H1 (cell line): ENCODE measurements at regions not wholly inside any gene's neighbourhood (a gene's known extent, or its start where the extent isn't known, plus 50 kb on each side); places are given as distances from the start of the nearest gene placed in this dataset.

Source experiments
- CTCF ChIA-PET: fragments of 300-600 bp; sonication (Branson Sonifier 250); formaldehyde crosslinking; loops from one replicate; lab custom pipeline; 2021; ENCODE audit not compliant: partially characterized antibody; lab: Charles Lee
- POLR2A ChIA-PET: fragments of 300-600 bp; sonication (Branson Sonifier 250); formaldehyde crosslinking; loops from one replicate; lab custom pipeline; 2021; ENCODE audit warnings: inconsistent platforms; ENCODE audit not compliant: partially characterized antibody; lab: Charles Lee
- DNase-seq, 2 experiments: peaks; one replicate each; pipeline versions ENCODE4 v3.0.0 to v3.0.0-alpha.2; 2010 to 2022; ENCODE audit warnings: low spot score in 2 of 2, low read depth in 1 of 2, mixed read lengths in 1 of 2
- FAIRE-seq: peaks from 2 replicates; lab custom pipeline; 2011; peaks lifted over from hg19 to GRCh38; lab: Jason Lieb, UNC
- H2AFZ ChIP-seq: 2 replicates; pipeline ENCODE4 v1.8.1; 2012; ENCODE audit warnings: low read length, inconsistent platforms
- H2AK5ac ChIP-seq: 2 replicates; pipeline ENCODE4 v1.6.1; 2013; ENCODE audit warnings: low read depth, low read length
- H2BK120ac ChIP-seq: replicated peaks from 2 replicates; pipeline ENCODE3; 2013; ENCODE audit warnings: low read depth, low read length, inconsistent platforms
- H2BK12ac ChIP-seq: 2 replicates; pipeline ENCODE4 v1.6.1; 2013; ENCODE audit warnings: low read depth, low read length
- H2BK15ac ChIP-seq: 2 replicates; pipeline ENCODE4 v1.6.1; 2013; ENCODE audit warnings: low read length
- H2BK20ac ChIP-seq: 2 replicates; pipeline ENCODE4 v1.6.1; 2013; ENCODE audit warnings: low read length
- H2BK5ac ChIP-seq: 2 replicates; pipeline ENCODE4 v1.6.1; 2013; ENCODE audit warnings: low read depth, low read length
- H3K14ac ChIP-seq: 2 replicates; pipeline ENCODE4 v1.6.1; 2013; ENCODE audit warnings: inconsistent platforms; ENCODE audit not compliant: insufficient read length
- H3K18ac ChIP-seq: 2 replicates; pipeline ENCODE4 v1.6.1; 2013; ENCODE audit warnings: low read length; ENCODE audit errors: extremely low read depth
- H3K23ac ChIP-seq: 2 replicates; pipeline ENCODE4 v1.6.1; 2013; ENCODE audit warnings: inconsistent platforms; ENCODE audit not compliant: insufficient read length
- H3K23me2 ChIP-seq: 2 replicates; pipeline ENCODE4 v1.6.1; 2013; ENCODE audit warnings: low read depth, low read length
- H3K27ac ChIP-seq: 2 replicates; pipeline ENCODE4 v1.6.1; 2011; ENCODE audit warnings: low read depth, low read length, inconsistent platforms
- H3K27me3 ChIP-seq, 4 experiments: replicated peaks in 1 of 4; 1 replicate in 1 of 4; 2 replicates in 3 of 4; pipeline versions ENCODE4 v1.6.1 to v1.8.1; 2011 to 2013; ENCODE audit warnings: low read length in 3 of 4, mild to moderate bottlenecking in 3 of 4, inconsistent platforms in 2 of 4, mixed read lengths in 2 of 4, moderate library complexity in 1 of 4; ENCODE audit not compliant: control insufficient read depth in 3 of 4, insufficient read depth in 3 of 4; ENCODE audit errors: extremely low read depth in 1 of 4
- H3K36me3 ChIP-seq, 4 experiments: 2 replicates each; pipeline versions ENCODE4 v1.6.1 to v1.8.1; 2011 to 2013; ENCODE audit warnings: mild to moderate bottlenecking in 4 of 4, low read length in 3 of 4, moderate library complexity in 2 of 4, control low read depth in 1 of 4, inconsistent platforms in 1 of 4; ENCODE audit not compliant: insufficient read depth in 4 of 4, control insufficient read depth in 2 of 4
- H3K4ac ChIP-seq: replicated peaks from 2 replicates; pipeline ENCODE3; 2013; ENCODE audit warnings: low read length, low read depth, mixed read lengths, inconsistent platforms; ENCODE audit not compliant: insufficient read length
- H3K4me1 ChIP-seq, 4 experiments: replicated peaks in 1 of 4; 1 replicate in 1 of 4; 2 replicates in 3 of 4; pipeline versions ENCODE4 v1.6.1 to v1.8.1; 2011 to 2013; ENCODE audit warnings: low read length in 3 of 4, inconsistent platforms in 2 of 4, mixed read lengths in 1 of 4; ENCODE audit not compliant: insufficient read depth in 4 of 4, control insufficient read depth in 3 of 4
- H3K4me2 ChIP-seq, 2 experiments: 2 replicates each; pipeline versions ENCODE4 v1.6.1 to v1.8.1; 2011 to 2013; ENCODE audit warnings: low read depth in 2 of 2, low read length in 2 of 2, control low read depth in 1 of 2, inconsistent platforms in 1 of 2, mild to moderate bottlenecking in 1 of 2; ENCODE audit not compliant: insufficient read depth in 1 of 2
- H3K4me3 ChIP-seq, 4 experiments: fragments of 200-600, 300-600 bp in 1 of 4; sonication (generic), shearing (Covaris generic), sonication (Bioruptor Twin) in 1 of 4; 2 replicates each; pipeline versions ENCODE4 v1.5.1 to v1.8.1; 2011 to 2016; ENCODE audit warnings: low read length in 4 of 4, low read depth in 3 of 4, control low read depth in 2 of 4, inconsistent platforms in 2 of 4, mild to moderate bottlenecking in 2 of 4, mixed read lengths in 1 of 4, moderate library complexity in 1 of 4; ENCODE audit not compliant: insufficient read depth in 2 of 4; ENCODE audit errors: extremely low read depth in 1 of 4
- H3K56ac ChIP-seq: replicated peaks from 2 replicates; pipeline ENCODE3; 2013; ENCODE audit warnings: low read depth, mild to moderate bottlenecking, mixed read lengths, low read length, inconsistent platforms; ENCODE audit not compliant: insufficient read length
- H3K79me1 ChIP-seq: 2 replicates; pipeline ENCODE4 v1.6.1; 2013; ENCODE audit warnings: low read depth, low read length, control low read depth
- H3K79me2 ChIP-seq, 2 experiments: 2 replicates each; pipeline versions ENCODE4 v1.6.1 to v1.8.1; 2012 to 2013; ENCODE audit warnings: low read length in 2 of 2, mild to moderate bottlenecking in 2 of 2, inconsistent platforms in 1 of 2; ENCODE audit not compliant: insufficient read depth in 2 of 2, control insufficient read depth in 1 of 2
- H3K9ac ChIP-seq, 4 experiments: replicated peaks in 1 of 4; 1 replicate in 1 of 4; 2 replicates in 3 of 4; pipeline versions ENCODE4 v1.6.1 to v1.8.1; 2011 to 2013; ENCODE audit warnings: low read depth in 3 of 4, low read length in 3 of 4, control low read depth in 2 of 4, mild to moderate bottlenecking in 2 of 4, moderate library complexity in 2 of 4, inconsistent platforms in 1 of 4; ENCODE audit errors: extremely low read depth in 1 of 4
- H3K9me3 ChIP-seq, 2 experiments: 2 replicates each; pipeline versions ENCODE4 v1.6.1 to v1.8.1; 2012 to 2013; ENCODE audit warnings: mild to moderate bottlenecking in 2 of 2, moderate library complexity in 2 of 2, control low read depth in 1 of 2, inconsistent platforms in 1 of 2, low read depth in 1 of 2, low read length in 1 of 2, mixed read lengths in 1 of 2; ENCODE audit not compliant: insufficient read depth in 2 of 2
- H4K20me1 ChIP-seq, 2 experiments: replicated peaks in 1 of 2; 2 replicates each; pipeline versions ENCODE3 to v1.8.1; 2011 to 2013; ENCODE audit warnings: inconsistent platforms in 2 of 2, low read length in 2 of 2, mild to moderate bottlenecking in 1 of 2; ENCODE audit not compliant: insufficient read depth in 2 of 2, control insufficient read depth in 1 of 2
- H4K5ac ChIP-seq: 2 replicates; pipeline ENCODE4 v1.6.1; 2013; ENCODE audit warnings: low read length, low read depth, mixed read lengths, inconsistent platforms; ENCODE audit not compliant: insufficient read length
- H4K8ac ChIP-seq: 2 replicates; pipeline ENCODE4 v1.8.0; 2013; ENCODE audit warnings: mild to moderate bottlenecking, moderate library complexity, low read length, inconsistent platforms; ENCODE audit not compliant: insufficient read depth; ENCODE audit errors: extremely low read depth
- H4K91ac ChIP-seq: replicated peaks from 2 replicates; pipeline ENCODE3; 2013; ENCODE audit warnings: low read length, mixed read lengths, inconsistent platforms; ENCODE audit not compliant: insufficient read length
- BCL11A ChIP-seq, 2 experiments: IDR thresholded peaks; one replicate each; pipeline ENCODE4 v1.6.1; 2011; ENCODE audit warnings: low read depth in 2 of 2, low read length in 2 of 2, mild to moderate bottlenecking in 2 of 2
- CHD1 ChIP-seq: IDR thresholded peaks from 2 replicates; pipeline ENCODE4 v1.6.1; 2012; ENCODE audit warnings: low read depth, low read length, improper control_type of control experiment
- CHD2 ChIP-seq: IDR thresholded peaks from 2 replicates; pipeline ENCODE4 v1.6.1; 2012; ENCODE audit warnings: low read length, improper control_type of control experiment
- E2F6 ChIP-seq: IDR thresholded peaks from 2 replicates; pipeline ENCODE4 v1.6.1; 2012; ENCODE audit warnings: inconsistent platforms
- GABPA ChIP-seq: IDR thresholded peaks from 2 replicates; pipeline ENCODE4 v1.6.1; 2011; ENCODE audit warnings: mild to moderate bottlenecking, low read length, moderate library complexity, borderline replicate concordance; ENCODE audit not compliant: insufficient read depth
- HDAC2 ChIP-seq, 2 experiments: fragments of 300-600 bp in 1 of 2; sonication (generic) in 1 of 2; IDR thresholded peaks; 2 replicates each; pipeline ENCODE4 v1.6.1; 2011 to 2012; ENCODE audit warnings: low read depth in 2 of 2, low read length in 2 of 2, mild to moderate bottlenecking in 2 of 2, moderate library complexity in 2 of 2, borderline replicate concordance in 1 of 2, inconsistent platforms in 1 of 2
- HDAC6 ChIP-seq: IDR thresholded peaks from one replicate; pipeline ENCODE4 v1.7.1; 2012; ENCODE audit warnings: low read depth, mild to moderate bottlenecking, inconsistent platforms, low read length, moderate library complexity
- KDM4A ChIP-seq: IDR thresholded peaks from one replicate; pipeline ENCODE4 v1.7.1; 2012; ENCODE audit warnings: low read depth, mild to moderate bottlenecking, moderate library complexity, low read length, inconsistent platforms; ENCODE audit not compliant: severe bottlenecking
- MAFK ChIP-seq: IDR thresholded peaks from 2 replicates; pipeline ENCODE4 v1.6.1; 2012; ENCODE audit warnings: low read depth, mild to moderate bottlenecking, improper control_type of control experiment, low read length
- RFX5 ChIP-seq: IDR thresholded peaks from 2 replicates; pipeline ENCODE4 v1.6.1; 2011; ENCODE audit warnings: low read depth, low read length, improper control_type of control experiment, borderline replicate concordance
- RXRA ChIP-seq: IDR thresholded peaks from 2 replicates; pipeline ENCODE4 v1.6.1; 2011; ENCODE audit warnings: low read depth, mild to moderate bottlenecking, low read length, moderate library complexity; ENCODE audit not compliant: insufficient read depth
- SAP30 ChIP-seq: fragments of 300-600 bp; sonication (generic); IDR thresholded peaks from 2 replicates; pipeline ENCODE4 v1.7.1; 2012; ENCODE audit warnings: low read length, moderate library complexity, mild to moderate bottlenecking, inconsistent platforms; ENCODE audit not compliant: insufficient read depth, insufficient replicate concordance
- SIRT6 ChIP-seq: IDR thresholded peaks from one replicate; pipeline ENCODE4 v1.7.1; 2012; ENCODE audit warnings: low read length, inconsistent platforms
- SRF ChIP-seq: IDR thresholded peaks from 2 replicates; pipeline ENCODE4 v1.6.1; 2011; ENCODE audit warnings: mild to moderate bottlenecking, low read depth, low read length, moderate library complexity
- WGBS, 2 experiments: shearing (Covaris generic) in 1 of 2; methylation state at CpG; one replicate each; pipeline versions ENCODE4 v1.1.6 to v1.1.7; 2013 to 2015; ENCODE audit warnings: low lambda C conversion rate in 2 of 2, mixed read lengths in 2 of 2, inconsistent platforms in 1 of 2, low coverage in 1 of 2, missing lambda C conversion rate in 1 of 2; ENCODE audit not compliant: insufficient replicate concordance in 2 of 2, insufficient coverage in 1 of 2, insufficient read length in 1 of 2; ENCODE audit errors: extremely low coverage in 1 of 2, missing lambda C conversion rate in 1 of 2; 5-methylcytosine and 5-hydroxymethylcytosine counted together

GRCh38 chr9:119765632-119766175, 396.5 kb upstream of the BRINP1 start:
- POLR2A ChIA-PET: no interaction called here
- FAIRE-seq (no peak), DNase-seq (no peak)
- no peaks in the 10 kb centered on the region for H3K36me3 ChIP-seq
- no peak overlapping the region for H3K4me3 ChIP-seq
- no peak overlapping the region for H3K27ac ChIP-seq
- no peak overlapping the region for H2AFZ ChIP-seq
- no peak overlapping the region for H4K5ac ChIP-seq
- H3K79me1 ChIP-seq: no peaks in the 10 kb centered on the region
- whole genome bisulfite sequencing, 2 experiments: 91% methylated on average over 2 of the region's 2 CpGs; no CpG with 5 or more reads in 1 of the 2 experiments
- no peaks in the 10 kb centered on the region for H4K20me1 ChIP-seq
- H3K27me3 ChIP-seq: no peaks in the 10 kb centered on the region
- no peaks in the 10 kb centered on the region; the same call in 1 of the 2 replicates for H3K23me2 ChIP-seq
- no peak overlapping the region for H2BK5ac ChIP-seq
- H3K14ac ChIP-seq: no peak overlapping the region
- H3K9ac ChIP-seq: no peak overlapping the region
- no peak overlapping the region for H3K23ac ChIP-seq
- H3K56ac ChIP-seq: no peak overlapping the region
- no peak overlapping the region for H2BK12ac ChIP-seq
- no peaks in the 10 kb centered on the region for H3K9me3 ChIP-seq
- H3K79me2 ChIP-seq: no peaks in the 10 kb centered on the region
- H3K4ac ChIP-seq: no peak overlapping the region
- CTCF ChIA-PET: no interaction called here
- H4K91ac ChIP-seq: no peak overlapping the region
- H4K8ac ChIP-seq: no peak overlapping the region
- H2BK15ac ChIP-seq: no peak overlapping the region
- H2AK5ac ChIP-seq: no peak overlapping the region
- H3K18ac ChIP-seq: no peak overlapping the region
- no peaks in the 10 kb centered on the region for H3K4me1 ChIP-seq
- no peak overlapping the region for H3K4me2 ChIP-seq
- no peak overlapping the region for H2BK120ac ChIP-seq
- no peak overlapping the region for H2BK20ac ChIP-seq
- TF ChIP-seq KDM4A (no peak), RFX5 (no peak), MAFK (no peak), SAP30 (no peak), GABPA (no peak), HDAC6 (no peak), SIRT6 (no peak), CHD2 (no peak), BCL11A (IDR thresholded peaks at IDR 0.05; ENCODE audit: low read depth in 2 of 2, low read length in 2 of 2) (no peak), CHD1 (no peak), SRF (no peak), RXRA (no peak), E2F6 (no peak), HDAC2 (IDR thresholded peaks at IDR 0.05; ENCODE audit: borderline replicate concordance in 1 of 2, low read depth in 2 of 2, low read length in 2 of 2) (no peak)
